Endodermal cell (in vitro differentiated cells): ENCODE measurements at regions not wholly inside any gene's neighbourhood (a gene's known extent, or its start where the extent isn't known, plus 50 kb on each side); places are given as distances from the start of the nearest gene placed in this dataset.
A peak's percentile ranks its signal among the peaks of the same experiment; 100 is the strongest.

Experiments
- DNase-seq: peaks from one replicate; pipeline ENCODE4 v3.0.0-alpha.2; 2017
- H3K27ac ChIP-seq: 2 replicates; pipeline ENCODE4 v1.5.1; 2013; ENCODE audit warnings: mild to moderate bottlenecking, low read depth, low read length, moderate library complexity
- H3K27me3 ChIP-seq: 2 replicates; pipeline ENCODE4 v1.6.1; 2013; ENCODE audit warnings: mild to moderate bottlenecking, low read length, moderate library complexity; ENCODE audit not compliant: insufficient read depth, control insufficient read depth, poor library complexity, severe bottlenecking
- H3K36me3 ChIP-seq: 2 replicates; pipeline ENCODE4 v1.7.0; 2013; ENCODE audit warnings: mild to moderate bottlenecking, low read length, moderate library complexity; ENCODE audit not compliant: control insufficient read depth, insufficient read depth
- H3K4me1 ChIP-seq: one replicate; pipeline ENCODE4 v1.7.0; 2013; ENCODE audit warnings: low read length; ENCODE audit not compliant: control insufficient read depth, insufficient read depth
- H3K4me3 ChIP-seq: 2 replicates; pipeline ENCODE4 v1.5.1; 2013; ENCODE audit warnings: mild to moderate bottlenecking, low read length, moderate library complexity
- H3K9ac ChIP-seq: 2 replicates; pipeline ENCODE4 v1.6.1; 2013; ENCODE audit warnings: mild to moderate bottlenecking, low read length, moderate library complexity; ENCODE audit not compliant: poor library complexity, severe bottlenecking; ENCODE audit errors: extremely low read depth
- H3K9me3 ChIP-seq: 2 replicates; pipeline ENCODE4 v1.6.1; 2013; ENCODE audit warnings: mild to moderate bottlenecking, low read length, moderate library complexity; ENCODE audit not compliant: control insufficient read depth
- H3K27ac Mint-ChIP-seq: 2 replicates; pipeline ENCODE4 v1.8.0; 2020; ENCODE audit warnings: mixed read lengths
- H3K27me3 Mint-ChIP-seq: 2 replicates; pipeline ENCODE4 v1.8.0; 2021; ENCODE audit warnings: mild to moderate bottlenecking, mixed read lengths; ENCODE audit not compliant: insufficient read depth
- H3K36me3 Mint-ChIP-seq: 2 replicates; pipeline ENCODE4 v1.8.0; 2020; ENCODE audit warnings: low read depth, mixed read lengths
- H3K4me1 Mint-ChIP-seq: 2 replicates; pipeline ENCODE4 v1.8.0; 2020; ENCODE audit warnings: mixed read lengths
- H3K4me3 Mint-ChIP-seq: 2 replicates; pipeline ENCODE4 v1.8.0; 2020; ENCODE audit warnings: mild to moderate bottlenecking, moderate library complexity, mixed read lengths
- H3K9me3 Mint-ChIP-seq: 2 replicates; pipeline ENCODE4 v1.8.0; 2020; ENCODE audit warnings: mild to moderate bottlenecking, mixed read lengths
- CTCF ChIP-seq: fragments of 200-600 bp; sonication (generic); conservative IDR thresholded peaks from 2 replicates; pipeline ENCODE4 v1.5.0; 2021; ENCODE audit warnings: antibody characterized with exemption, mild to moderate bottlenecking
- WGBS, 2 experiments: methylation state at CpG; one replicate each; pipeline versions ENCODE4 v1.1.5 to v1.1.7; 2013; ENCODE audit warnings: missing lambda C conversion rate in 2 of 2, mixed read lengths in 1 of 2; ENCODE audit not compliant: insufficient coverage in 1 of 2, insufficient read length in 1 of 2; 5-methylcytosine and 5-hydroxymethylcytosine counted together

- Histone ChIP-seq H3K4me3 (no peak overlapping the region), H3K9me3 (no peaks in the 10 kb centered on the region), H3K27me3 (no peaks in the 10 kb centered on the region), H3K36me3 (no peaks in the 10 kb centered on the region), H3K9ac (no peak overlapping the region), H3K27ac (no peak overlapping the region), H3K4me1 (peaks cover 24% of the 10 kb centered on the region)
- H3K27me3 Mint-ChIP-seq = no peaks in the 10 kb centered on the region
- H3K4me1 Mint-ChIP-seq = peaks cover 65% of the 10 kb centered on the region
- WGBS, 2 experiments = 100% methylated on average over 1 of the region's 1 CpG; no CpG with 5 or more reads in 1 of the 2 experiments
- no peak overlapping the region for H3K4me3 Mint-ChIP-seq
- no peak overlapping the region for H3K27ac Mint-ChIP-seq
- H3K36me3 Mint-ChIP-seq = no peaks in the 10 kb centered on the region
- TF ChIP-seq CTCF = no peak
- DNase-seq = no peak
- no peaks in the 10 kb centered on the region for H3K9me3 Mint-ChIP-seq
Measured at GRCh38 chr4:24006269-24006668, 116.4 kb upstream of the PPARGC1A start.

DNA sequence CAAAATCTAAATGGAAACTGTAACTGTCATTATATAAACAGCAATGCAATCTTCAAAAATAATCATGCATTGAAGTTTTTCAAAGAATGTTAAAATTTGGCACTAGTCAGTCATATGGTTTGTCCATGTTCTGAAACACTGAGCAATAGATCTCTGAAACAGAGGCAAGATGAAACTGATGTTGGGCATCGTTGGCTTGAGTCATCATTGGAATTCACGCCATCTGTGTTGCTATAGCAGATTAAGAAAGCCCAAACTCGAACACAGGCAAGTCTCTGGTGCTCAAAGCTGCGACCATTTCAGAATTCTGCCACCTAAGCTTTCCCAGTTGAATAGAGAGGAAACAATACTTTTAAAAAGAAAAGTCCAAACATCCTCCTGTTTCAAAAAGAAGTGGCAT lies 114.1 kb upstream of the PPARGC1A start:
- Histone ChIP-seq H3K36me3 (no peaks in the 10 kb centered on the region), H3K27ac (no peak overlapping the region), H3K27me3 (peaks cover 6% of the 10 kb centered on the region), H3K9me3 (no peaks in the 10 kb centered on the region), H3K4me1 (peaks cover 19% of the 10 kb centered on the region), H3K4me3 (no peak overlapping the region), H3K9ac (no peak overlapping the region)
- Mint-ChIP-seq H3K27me3 (no peaks in the 10 kb centered on the region), H3K27ac (no peak overlapping the region), H3K4me3 (no peak overlapping the region), H3K36me3 (no peaks in the 10 kb centered on the region), H3K4me1 (peaks cover 53% of the 10 kb centered on the region), H3K9me3 (no peaks in the 10 kb centered on the region)
- no peak for DNase-seq
- TF ChIP-seq CTCF = no peak
- 73 to 78% methylated on average over 4 of the region's 4 CpGs for WGBS, 2 experiments

- H3K9me3 Mint-ChIP-seq = no peaks in the 10 kb centered on the region
- 74 to 76% methylated on average over 2 to 3 of the region's 3 CpGs for WGBS, 2 experiments
- no peaks in the 10 kb centered on the region for H3K36me3 Mint-ChIP-seq
- Histone ChIP-seq H3K9me3 (no peaks in the 10 kb centered on the region), H3K4me1 (peaks cover 19% of the 10 kb centered on the region), H3K36me3 (no peaks in the 10 kb centered on the region), H3K9ac (no peak overlapping the region), H3K27ac (no peak overlapping the region), H3K4me3 (no peak overlapping the region), H3K27me3 (peaks cover 7% of the 10 kb centered on the region)
- peak; percentile 19 for TF ChIP-seq CTCF
- H3K27me3 Mint-ChIP-seq = no peaks in the 10 kb centered on the region
- H3K4me1 Mint-ChIP-seq = peaks cover 53% of the 10 kb centered on the region
- peak; percentile 70 for DNase-seq
- no peak overlapping the region for H3K27ac Mint-ChIP-seq
- no peak overlapping the region for H3K4me3 Mint-ChIP-seq
Measured at GRCh38 chr4:24003496-24003895, 113.6 kb upstream of the PPARGC1A start.
